Stimulated activated CD4-positive, alpha-beta T cell treated with anti-CD3 and anti-CD28 coated beads, Interleukin-15, amount 100 ng/mL, for 48 hours (primary cell): ENCODE measurements at regions not wholly inside any gene's neighbourhood (a gene's known extent, or its start where the extent isn't known, plus 50 kb on each side); places are given as distances from the start of the nearest gene placed in this dataset.
"Not testable (repeated sequence)": the region's sequence is repeated elsewhere in the genome, so short reads cannot be mapped to it uniquely, and the experiment has no call there.

ENCODE experiments used
- DNase-seq, 2 donors: peaks; one replicate each; pipeline ENCODE4 v3.0.0-alpha.2; 2020; ENCODE audit warnings: low read depth in 2 of 2

GRCh38 chr4:59597536-59598329, 1602.4 kb upstream of the ADGRL3 start:
- no peak for DNase-seq

GRCh38 chr4:59598330-59598618, 1601.9 kb upstream of the ADGRL3 start:
- no peak for DNase-seq

- no peak for DNase-seq
Measured at GRCh38 chr4:59608466-59608865, 1591.7 kb upstream of the ADGRL3 start.

- no peak for DNase-seq
Measured at GRCh38 chr4:59612235-59612634, 1587.9 kb upstream of the ADGRL3 start.

GRCh38 chr4:59615316-59615715, 1584.8 kb upstream of the ADGRL3 start:
- DNase-seq: no peak

GRCh38 chr4:59629348-59629747, 1570.8 kb upstream of the ADGRL3 start:
- no peak for DNase-seq

GRCh38 chr4:59630235-59630634, 1569.9 kb upstream of the ADGRL3 start:
- no peak for DNase-seq

- no peak for DNase-seq
Measured at GRCh38 chr4:59630922-59631321, 1569.2 kb upstream of the ADGRL3 start.

- DNase-seq: no peak
Measured at GRCh38 chr4:59637596-59637995, 1562.5 kb upstream of the ADGRL3 start.

GRCh38 chr4:59643682-59644081, 1556.4 kb upstream of the ADGRL3 start:
- no peak for DNase-seq

GRCh38 chr4:59644765-59645164, 1555.4 kb upstream of the ADGRL3 start:
- no peak for DNase-seq

- no peak for DNase-seq
Measured at GRCh38 chr4:59646082-59646481, 1554.0 kb upstream of the ADGRL3 start.

GRCh38 chr4:59647011-59647410, 1553.1 kb upstream of the ADGRL3 start:
- no peak for DNase-seq

- DNase-seq: no peak
Measured at GRCh38 chr4:59647500-59647899, 1552.6 kb upstream of the ADGRL3 start.

GRCh38 chr4:59650861-59651260, 1549.3 kb upstream of the ADGRL3 start:
- no peak for DNase-seq

- no peak for DNase-seq
Measured at GRCh38 chr4:59655996-59656395, 1544.1 kb upstream of the ADGRL3 start.

GRCh38 chr4:59664771-59665170, 1535.4 kb upstream of the ADGRL3 start:
- DNase-seq: no peak

- DNase-seq: no peak
Measured at GRCh38 chr4:59666645-59667044, 1533.5 kb upstream of the ADGRL3 start.

- DNase-seq: no peak
Measured at GRCh38 chr4:59671037-59671436, 1529.1 kb upstream of the ADGRL3 start.

- no peak for DNase-seq
Measured at GRCh38 chr4:59676389-59676788, 1523.7 kb upstream of the ADGRL3 start.

- DNase-seq: not testable (repeated sequence)
Measured at GRCh38 chr4:59676992-59677391, 1523.1 kb upstream of the ADGRL3 start.

GRCh38 chr4:59685626-59686025, 1514.5 kb upstream of the ADGRL3 start:
- DNase-seq: no peak

GRCh38 chr4:59689149-59689548, 1511.0 kb upstream of the ADGRL3 start:
- no peak for DNase-seq

- DNase-seq: no peak
Measured at GRCh38 chr4:59695355-59696053, 1504.6 kb upstream of the ADGRL3 start.
